Non-pigmented ciliary epithelial cell (primary cell): ENCODE measurements at regions not wholly inside any gene's neighbourhood (a gene's known extent, or its start where the extent isn't known, plus 50 kb on each side); places are given as distances from the start of the nearest gene placed in this dataset.

Experiments
- DNase-seq: peaks from one replicate; pipeline ENCODE4 v3.0.0-alpha.2; 2010; ENCODE audit warnings: low read depth

GRCh38 chr13:23983671-23984070 is 86.4 kb upstream of the C1QTNF9B start:
- DNase-seq = no peak

- DNase-seq = no peak
Measured at GRCh38 chr13:23984546-23984945, 87.2 kb upstream of the C1QTNF9B start.

GRCh38 chr13:23985060-23985459 is 87.8 kb upstream of the C1QTNF9B start:
- no peak for DNase-seq

GRCh38 chr13:23985839-23986238 is 88.5 kb upstream of the C1QTNF9B start:
- DNase-seq = no peak

GRCh38 chr13:23986619-23987018 is 89.3 kb upstream of the C1QTNF9B start:
- DNase-seq = peak; percentile 91

GRCh38 chr13:23987331-23987894 is 90.1 kb upstream of the C1QTNF9B start:
- DNase-seq = peak; percentile 49

- no peak for DNase-seq
Measured at GRCh38 chr13:23988546-23989122, 91.3 kb upstream of the C1QTNF9B start.

GRCh38 chr13:23990455-23990854 is 93.2 kb upstream of the C1QTNF9B start:
- no peak for DNase-seq

GRCh38 chr13:23991119-23991518 is 93.8 kb upstream of the C1QTNF9B start:
- DNase-seq = no peak

GRCh38 chr13:23992781-23993679 is 95.7 kb upstream of the C1QTNF9B start:
- DNase-seq = no peak

- no peak for DNase-seq
Measured at GRCh38 chr13:23993680-23993985, 96.3 kb upstream of the C1QTNF9B start.

GRCh38 chr13:23995283-23996073 is 98.2 kb upstream of the C1QTNF9B start:
- DNase-seq = no peak

- no peak for DNase-seq
Measured at GRCh38 chr13:23996456-23996855, 99.2 kb upstream of the C1QTNF9B start.

- no peak for DNase-seq
Measured at GRCh38 chr13:23999424-23999823, 102.1 kb upstream of the C1QTNF9B start.

- no peak for DNase-seq
Measured at GRCh38 chr13:24002206-24002815, 105.0 kb upstream of the C1QTNF9B start.

- no peak for DNase-seq
Measured at GRCh38 chr13:24004142-24004899, 107.0 kb upstream of the C1QTNF9B start.

- DNase-seq = no peak
Measured at GRCh38 chr13:24004971-24005370, 107.7 kb upstream of the C1QTNF9B start.

- no peak for DNase-seq
Measured at GRCh38 chr13:24005755-24006281, 108.5 kb upstream of the C1QTNF9B start.

GRCh38 chr13:24006520-24007248 is 109.4 kb upstream of the C1QTNF9B start:
- no peak for DNase-seq

GRCh38 chr13:24007979-24008620 is 110.8 kb upstream of the C1QTNF9B start:
- no peak for DNase-seq
